Inflammatory macrophage treated with lipopolysaccharide for 1 hour (primary cell): ENCODE measurements at regions not wholly inside any gene's neighbourhood (a gene's known extent, or its start where the extent isn't known, plus 50 kb on each side); places are given as distances from the start of the nearest gene placed in this dataset.
A peak's percentile ranks its signal among the peaks of the same experiment; 100 is the strongest.

Experiments
- DNase-seq, 2 donors: peaks; one replicate each; pipeline ENCODE4 v3.0.0-alpha.2; 2020 to 2022

DNA sequence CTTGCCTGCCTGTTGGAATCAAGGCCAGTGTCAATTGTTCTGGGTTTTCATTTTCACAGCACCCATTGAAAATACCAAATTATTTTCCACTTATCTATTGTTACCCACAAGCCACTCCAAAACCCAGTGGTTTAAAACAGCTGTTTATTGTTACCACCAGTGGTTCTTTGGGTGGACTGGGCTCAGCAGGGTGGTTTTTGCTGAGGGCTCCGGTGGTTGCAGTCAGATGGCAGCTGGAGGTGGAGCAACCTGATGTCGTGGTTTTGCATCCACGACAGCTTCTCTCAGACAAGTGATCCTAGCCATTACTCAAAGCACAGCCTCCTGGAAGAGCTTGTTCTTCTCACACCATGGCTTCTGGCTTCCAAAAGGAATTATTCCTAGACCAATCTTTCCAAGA, 235.1 kb upstream of the ADARB2 start:
- no peak for DNase-seq

GRCh38 chr10:1968257-1969033, 231.1 kb upstream of the ADARB2 start:
- DNase-seq, result no peak

GRCh38 chr10:1966712-1967376, 229.5 kb upstream of the ADARB2 start:
- no peak for DNase-seq

DNA sequence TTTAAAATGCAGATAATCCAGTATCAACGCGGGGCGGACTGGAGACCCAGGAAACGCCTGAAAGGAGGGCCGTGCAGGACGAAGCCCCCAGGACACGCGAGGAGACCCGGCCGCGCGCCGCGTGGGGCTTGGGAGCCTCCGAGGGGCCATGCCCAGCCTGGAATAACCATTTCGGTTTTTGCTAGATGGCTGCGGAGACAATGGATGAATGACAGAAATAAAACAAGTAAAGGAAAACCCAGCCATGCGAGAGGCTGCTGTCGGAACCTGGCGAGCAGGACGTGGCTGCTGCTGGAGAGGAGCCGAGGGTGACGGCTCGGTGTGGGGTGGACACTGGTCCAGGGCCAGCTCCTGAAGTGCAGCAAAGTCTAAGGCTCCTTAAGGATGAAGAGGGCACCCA, 227.2 kb upstream of the ADARB2 start:
- no peak for DNase-seq

- DNase-seq, result no peak
Measured at GRCh38 chr10:1963341-1963740, 226.0 kb upstream of the ADARB2 start.

DNA sequence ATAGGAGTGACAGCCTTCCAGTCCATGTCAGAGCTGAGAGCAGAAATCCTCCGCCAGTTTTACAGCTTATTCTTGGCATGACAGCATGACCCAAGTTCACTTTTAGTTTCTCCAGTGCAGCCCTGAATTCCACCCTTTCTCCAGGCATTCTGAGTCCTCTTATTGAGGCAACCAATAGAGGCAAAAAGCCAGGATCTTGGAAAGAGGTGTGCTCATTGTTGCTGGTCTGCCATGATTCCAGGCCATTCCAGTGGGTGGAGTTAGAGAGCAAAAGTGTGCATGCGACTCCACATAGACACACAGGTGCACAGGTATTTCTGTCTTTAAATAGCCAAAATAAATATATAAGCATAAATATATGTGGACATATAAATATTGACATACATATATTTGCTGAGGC, 224.7 kb upstream of the ADARB2 start:
- DNase-seq, result no peak

DNA sequence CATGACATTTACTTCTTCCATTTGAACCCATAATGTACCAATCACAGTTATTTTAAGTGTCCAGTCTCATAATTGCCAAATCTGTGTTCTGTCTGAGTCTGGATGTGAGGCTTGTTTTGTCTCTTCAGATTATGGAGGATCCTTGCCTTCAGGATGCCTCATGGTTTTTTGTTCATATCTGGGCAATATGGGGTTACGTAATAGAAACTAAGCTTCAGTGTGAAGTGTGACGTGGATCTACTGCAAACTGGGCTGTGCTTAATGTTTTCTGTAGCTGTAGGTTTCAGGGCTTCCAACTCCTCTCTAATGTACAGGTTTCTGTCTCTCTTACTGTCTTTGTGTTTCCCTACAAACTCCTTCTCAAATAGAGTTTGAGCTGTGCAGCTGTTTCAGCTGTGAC, 223.7 kb upstream of the ADARB2 start:
- DNase-seq, result no peak

DNA sequence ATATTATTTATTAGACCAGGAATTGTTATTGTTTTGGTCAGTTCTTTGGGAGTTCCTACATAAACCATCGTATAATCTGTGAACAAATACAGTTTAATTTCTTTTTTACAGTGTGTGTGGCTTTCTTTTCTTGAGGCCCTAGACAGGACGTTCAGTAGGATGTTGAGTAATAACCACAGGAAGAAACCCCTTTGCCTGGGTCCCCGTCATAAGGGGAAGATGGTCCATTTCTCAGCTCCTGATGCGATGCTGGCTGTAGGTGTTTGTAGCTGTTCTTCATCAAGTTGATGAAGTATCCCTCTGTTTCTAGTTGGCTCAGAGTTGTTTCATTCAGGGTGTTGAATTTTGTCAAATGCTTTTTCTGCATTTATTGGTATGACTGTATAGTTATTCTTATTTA, 219.7 kb upstream of the ADARB2 start:
- no peak for DNase-seq

DNA sequence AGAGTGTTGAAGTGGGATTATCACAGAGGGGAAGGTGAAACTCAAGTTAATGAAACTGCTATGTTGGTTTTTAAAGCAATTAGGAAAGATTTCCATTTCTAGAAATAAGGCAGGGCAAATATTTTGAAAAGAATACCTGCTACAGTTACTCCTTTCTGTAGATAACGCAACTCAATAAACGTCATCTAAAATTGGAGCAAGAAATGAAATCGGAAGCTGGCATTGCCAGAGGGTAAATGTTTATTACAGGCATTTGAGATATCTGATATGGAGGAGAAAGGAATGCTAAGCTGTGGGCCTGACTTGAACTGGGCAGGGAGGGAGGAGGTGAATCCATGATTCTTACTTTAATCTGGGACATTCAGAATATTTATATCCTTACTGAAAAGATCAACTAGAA, 217.0 kb upstream of the ADARB2 start:
- no peak for DNase-seq

DNA sequence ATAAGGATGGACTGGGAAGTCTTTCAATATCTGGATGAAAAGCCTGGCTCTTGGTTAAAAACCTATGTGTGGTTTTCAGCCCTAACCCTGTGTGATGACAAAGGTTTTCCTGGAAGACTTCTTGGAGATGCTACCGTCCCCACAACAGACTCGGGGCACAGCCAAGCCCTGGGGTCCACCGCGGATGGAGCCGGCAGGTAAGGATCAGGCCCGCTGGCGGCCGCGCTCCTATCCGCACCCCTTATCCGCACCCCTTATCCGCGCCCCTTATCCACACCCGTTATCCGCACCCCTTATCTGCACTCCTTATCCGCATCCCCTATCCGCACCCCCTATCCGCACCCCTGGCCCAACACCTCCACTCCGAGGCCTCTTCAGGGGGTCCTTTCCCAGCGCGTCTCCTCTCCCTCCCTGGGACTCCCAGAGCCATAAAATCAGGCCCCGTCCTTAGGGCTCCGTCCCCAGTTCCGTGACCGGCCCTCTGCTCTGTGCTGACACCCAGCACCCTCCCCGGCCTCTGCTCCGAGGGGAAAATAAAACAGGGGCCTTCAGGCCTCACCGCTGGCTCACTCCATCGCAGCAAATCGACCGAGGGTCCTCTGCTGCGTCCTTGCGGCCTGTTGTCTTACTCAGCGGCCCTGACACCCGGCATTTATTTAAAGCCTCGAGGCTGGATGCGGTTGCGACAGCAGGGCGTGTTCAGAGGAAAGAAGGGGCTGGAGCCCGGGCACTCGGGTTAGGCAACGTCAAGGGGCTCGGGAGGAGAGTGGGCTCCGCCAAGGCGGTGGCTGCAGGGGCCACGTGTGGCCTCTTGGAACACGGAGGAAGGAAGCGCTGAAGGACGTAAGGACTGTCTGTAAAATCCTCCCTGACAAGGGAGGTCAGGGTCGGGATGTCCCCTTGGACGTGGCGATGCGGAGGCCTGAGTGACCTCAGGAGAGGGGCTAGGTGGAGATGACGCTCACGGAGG, 215.1 kb upstream of the ADARB2 start:
- no peak for DNase-seq

DNA sequence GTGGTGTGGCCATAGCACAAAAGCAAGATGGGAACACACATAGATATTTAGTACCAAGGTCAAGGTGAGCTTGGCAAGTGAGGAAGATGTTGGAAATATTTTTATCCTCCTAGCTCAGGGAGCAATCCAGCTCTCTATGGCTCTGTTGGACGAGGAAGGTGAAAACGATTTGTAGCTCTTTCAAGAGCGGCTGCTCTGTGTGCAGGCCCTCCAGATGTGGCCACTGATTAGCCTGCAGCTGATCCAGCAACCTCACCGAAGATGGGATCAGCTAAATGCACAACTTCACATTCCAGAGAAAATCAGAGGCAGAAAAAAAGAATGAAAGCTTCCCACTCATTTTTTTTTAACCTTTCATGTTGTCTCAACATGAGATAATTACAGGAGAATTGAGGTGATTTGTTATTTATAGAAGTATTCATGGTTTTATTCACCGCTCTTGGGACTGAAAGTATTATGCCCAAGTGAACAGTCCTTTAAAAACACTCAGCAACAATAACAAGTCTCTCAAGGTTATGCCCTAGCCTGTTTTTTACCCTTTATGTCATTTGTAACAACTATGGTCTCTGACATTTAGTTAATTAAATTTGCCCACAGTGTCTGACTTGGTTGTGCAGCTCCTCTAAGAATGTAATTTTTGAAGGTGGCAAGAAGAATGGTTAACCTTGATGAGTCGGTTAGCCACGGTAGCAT, 213.6 kb upstream of the ADARB2 start:
- DNase-seq, result no peak

DNA sequence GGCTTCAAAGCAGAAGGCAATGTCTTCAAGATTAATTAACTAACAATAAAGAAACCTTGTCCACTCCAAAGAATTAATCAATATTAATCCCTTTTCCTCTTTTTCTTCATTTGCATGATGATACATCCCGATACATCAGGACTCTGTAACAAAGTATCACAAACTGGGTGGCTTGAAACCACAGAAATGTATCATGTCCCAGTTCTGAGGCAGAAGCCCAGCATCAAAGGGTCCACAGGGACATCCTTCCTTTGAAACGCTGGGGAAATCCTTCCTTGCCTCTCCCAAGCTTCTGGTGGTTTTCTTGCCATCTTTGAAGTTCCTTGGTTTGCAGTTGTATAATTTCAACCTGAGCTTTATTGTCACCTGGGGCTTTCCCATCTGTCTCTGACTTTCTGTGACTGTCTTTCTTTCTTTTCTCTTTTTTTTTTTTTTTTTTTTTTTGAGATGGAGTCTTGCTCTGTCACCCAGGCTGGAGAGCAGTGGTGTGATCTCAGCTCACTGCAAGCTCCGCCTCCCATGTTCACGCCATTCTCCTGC, 210.2 kb upstream of the ADARB2 start:
- no peak for DNase-seq

DNA sequence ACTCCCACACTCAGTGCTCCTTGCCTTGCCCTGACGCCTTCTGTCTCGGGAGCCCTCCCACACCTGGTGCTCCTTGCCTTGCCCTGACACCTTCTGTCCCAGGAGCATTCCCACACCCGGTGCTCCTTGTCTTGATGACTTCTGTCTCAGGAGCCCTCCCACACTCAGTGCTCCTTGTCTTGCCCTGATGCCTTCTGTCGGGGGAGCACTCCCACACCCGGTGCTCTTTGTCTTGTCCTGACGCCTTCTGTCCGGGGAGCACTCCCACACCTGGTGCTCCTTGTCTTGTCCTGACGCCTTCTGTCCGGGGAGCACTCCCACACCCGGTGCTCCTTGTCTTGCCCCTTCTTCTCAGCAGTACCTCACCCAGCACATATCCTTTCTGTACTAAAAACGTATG, 207.2 kb upstream of the ADARB2 start:
- DNase-seq, result no peak

DNA sequence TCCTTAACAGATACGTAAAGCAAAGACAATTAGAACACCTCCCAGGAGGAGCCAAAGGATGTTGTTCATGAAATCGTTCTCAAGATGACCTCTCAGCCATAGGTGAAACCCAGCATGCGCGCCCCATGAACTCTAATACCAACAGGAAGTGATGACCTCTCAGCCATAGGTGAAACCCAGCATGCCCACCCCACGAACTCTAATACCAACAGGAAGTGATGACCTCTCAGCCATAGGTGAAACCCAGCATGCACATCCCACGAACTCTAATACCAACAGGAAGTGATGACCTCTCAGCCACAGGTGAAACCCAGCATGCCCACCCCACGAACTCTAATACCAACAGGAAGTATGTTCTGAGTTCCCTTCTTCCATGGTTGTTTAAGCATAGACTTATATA, 205.2 kb upstream of the ADARB2 start:
- no peak for DNase-seq

- peak; percentile 40 to 47 for DNase-seq
Measured at GRCh38 chr10:1939016-1939415, 201.7 kb upstream of the ADARB2 start.

DNA sequence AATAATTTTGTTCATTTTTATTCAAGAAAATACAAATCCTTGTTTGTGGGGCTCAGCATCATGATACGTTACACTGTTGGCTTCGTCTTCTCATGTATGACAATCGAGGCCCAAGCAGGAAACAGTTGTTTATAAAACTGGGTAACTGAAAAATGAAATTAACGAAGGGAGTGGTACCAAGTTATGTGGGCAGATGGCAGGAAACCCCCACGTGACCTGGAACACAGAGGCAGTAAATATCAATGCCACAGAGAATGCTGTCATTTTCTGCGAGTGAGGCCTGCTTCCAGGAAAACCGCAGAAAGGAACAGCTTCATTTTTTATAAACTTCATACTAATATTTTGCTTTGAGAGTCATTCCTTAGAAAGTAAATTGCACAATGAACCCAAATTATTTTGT, 201.0 kb upstream of the ADARB2 start:
- peak; percentile 4 to 6 for DNase-seq

DNA sequence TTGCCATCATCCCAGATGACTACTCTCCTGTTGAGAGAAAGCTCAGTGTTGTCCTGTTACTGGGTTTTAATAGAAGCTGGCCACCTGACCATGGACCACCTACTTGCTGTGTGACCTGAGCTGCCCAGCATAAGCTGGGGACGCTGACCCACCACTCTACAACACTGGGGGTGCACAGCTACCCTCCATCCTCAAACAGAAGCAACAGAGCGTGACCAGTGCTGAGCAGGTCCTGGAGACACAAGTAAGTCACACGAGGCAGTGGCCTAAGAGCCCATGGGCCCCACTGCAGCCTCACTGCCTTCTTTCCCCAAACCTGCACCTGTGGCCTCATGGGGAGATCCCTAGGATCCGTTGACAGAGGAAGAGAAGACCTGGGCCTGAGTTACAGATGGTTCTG, 198.6 kb upstream of the ADARB2 start:
- DNase-seq, result no peak

DNA sequence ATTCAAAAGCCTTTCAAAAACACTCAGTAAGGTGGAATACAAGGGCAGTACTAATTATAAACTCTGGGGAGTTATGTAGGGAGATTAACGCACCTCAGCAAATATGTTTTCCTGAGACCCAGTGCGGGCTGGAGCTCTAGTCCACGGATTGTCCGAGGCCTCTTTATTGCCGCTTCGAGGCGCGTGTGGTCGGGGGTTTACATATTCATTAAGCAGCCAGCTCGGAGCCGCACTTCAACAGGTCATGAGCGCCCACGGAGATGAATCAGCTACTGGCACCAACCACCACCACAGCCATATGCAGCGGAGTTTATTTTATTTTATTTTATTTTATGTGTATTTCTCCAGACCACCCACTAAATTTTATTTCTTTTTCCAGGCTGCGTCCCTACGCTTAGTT, 195.9 kb upstream of the ADARB2 start:
- DNase-seq, result no peak

DNA sequence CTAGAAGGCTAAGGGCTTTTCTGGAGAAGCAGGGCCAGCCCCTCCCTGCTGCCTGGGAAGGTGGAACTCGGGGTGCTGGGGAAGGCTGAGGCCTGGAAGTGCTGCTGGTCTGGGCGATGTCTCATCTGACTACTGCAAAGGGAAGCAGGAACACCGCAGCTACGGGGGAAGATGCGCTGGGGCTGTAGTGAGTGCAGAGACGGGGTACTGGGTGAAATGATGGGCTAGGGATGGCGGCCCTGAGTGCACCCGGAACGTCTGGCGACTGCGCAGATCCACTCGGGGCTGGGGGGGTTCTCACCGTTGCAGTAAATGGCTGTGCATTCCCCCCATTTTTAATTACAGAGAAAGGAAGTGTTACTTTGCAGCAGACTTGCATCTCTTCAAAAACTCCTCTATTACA, 195.4 kb upstream of the ADARB2 start:
- peak in 1 of 2 donors; percentile 6 for DNase-seq

GRCh38 chr10:1928606-1929005, 191.3 kb upstream of the ADARB2 start:
- peak; percentile 60 to 61 for DNase-seq

- no peak for DNase-seq
Measured at GRCh38 chr10:1923998-1924397, 186.7 kb upstream of the ADARB2 start.

DNA sequence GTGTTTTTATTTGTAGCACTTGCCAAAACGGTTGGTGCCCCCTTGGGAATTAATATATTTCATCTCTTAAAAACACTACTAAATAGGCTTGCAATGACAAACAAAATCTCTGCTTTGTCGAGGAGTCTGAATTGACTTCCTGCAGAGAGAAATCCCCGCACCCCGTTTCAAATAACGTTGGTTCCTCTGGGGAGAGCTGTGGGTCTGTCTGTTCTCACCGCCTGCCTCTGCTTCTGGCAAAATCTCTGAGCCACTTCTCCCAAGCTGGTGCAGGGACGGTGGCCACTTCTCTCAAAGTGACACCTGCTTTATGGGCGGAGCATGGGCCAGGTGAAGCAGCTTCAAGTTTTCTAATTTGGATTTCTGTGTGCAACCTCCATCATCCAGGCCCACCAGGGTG, 186.3 kb upstream of the ADARB2 start:
- no peak for DNase-seq

DNA sequence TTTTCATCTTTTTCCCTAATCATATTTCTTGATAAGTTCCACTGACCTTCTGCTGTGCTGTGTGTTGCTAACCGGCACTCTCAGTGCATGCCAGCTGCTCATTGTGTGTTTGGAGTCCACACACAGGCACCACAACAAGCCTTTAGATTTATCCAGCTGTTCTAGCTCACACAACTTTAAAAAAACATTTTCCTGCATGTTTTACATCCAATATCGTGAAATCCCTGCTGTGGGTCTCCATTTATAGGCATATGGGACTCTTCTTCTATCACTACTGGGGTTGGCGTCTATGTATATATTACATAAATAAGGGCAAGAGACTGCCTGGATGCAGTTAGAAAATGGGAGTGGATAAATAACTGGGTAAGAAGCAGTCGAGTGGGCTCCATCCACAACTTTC, 183.6 kb upstream of the ADARB2 start:
- DNase-seq, result no peak
